Kasumi-1 (cell line): ENCODE measurements at regions not wholly inside any gene's neighbourhood (a gene's known extent, or its start where the extent isn't known, plus 50 kb on each side); places are given as distances from the start of the nearest gene placed in this dataset.
"Not testable (repeated sequence)": the region's sequence is repeated elsewhere in the genome, so short reads cannot be mapped to it uniquely, and the experiment has no call there.

Source experiments
- DNase-seq, 2 experiments: peaks; one replicate each; lab custom pipeline; 2025; lab: John Stamatoyannopoulos, UW

DNA sequence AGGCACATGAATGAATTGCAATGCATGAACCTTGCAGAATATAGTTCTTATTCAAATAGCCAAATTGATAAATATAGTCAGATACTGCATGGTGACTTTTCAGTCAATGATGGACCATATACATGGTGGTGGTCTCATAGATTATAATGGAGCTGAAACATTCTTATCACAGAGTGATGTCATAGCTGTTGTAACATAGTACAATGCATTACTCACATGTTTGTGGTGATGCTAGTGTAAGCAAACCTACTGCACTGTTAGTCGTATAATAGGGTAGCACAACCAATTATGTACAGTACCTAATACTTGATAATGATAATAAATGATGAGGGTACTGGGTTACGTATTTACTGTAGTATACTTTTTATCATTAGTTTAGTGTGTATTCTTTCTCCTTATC, 280.3 kb downstream of the BCAT1 start:
- no peak for DNase-seq

DNA sequence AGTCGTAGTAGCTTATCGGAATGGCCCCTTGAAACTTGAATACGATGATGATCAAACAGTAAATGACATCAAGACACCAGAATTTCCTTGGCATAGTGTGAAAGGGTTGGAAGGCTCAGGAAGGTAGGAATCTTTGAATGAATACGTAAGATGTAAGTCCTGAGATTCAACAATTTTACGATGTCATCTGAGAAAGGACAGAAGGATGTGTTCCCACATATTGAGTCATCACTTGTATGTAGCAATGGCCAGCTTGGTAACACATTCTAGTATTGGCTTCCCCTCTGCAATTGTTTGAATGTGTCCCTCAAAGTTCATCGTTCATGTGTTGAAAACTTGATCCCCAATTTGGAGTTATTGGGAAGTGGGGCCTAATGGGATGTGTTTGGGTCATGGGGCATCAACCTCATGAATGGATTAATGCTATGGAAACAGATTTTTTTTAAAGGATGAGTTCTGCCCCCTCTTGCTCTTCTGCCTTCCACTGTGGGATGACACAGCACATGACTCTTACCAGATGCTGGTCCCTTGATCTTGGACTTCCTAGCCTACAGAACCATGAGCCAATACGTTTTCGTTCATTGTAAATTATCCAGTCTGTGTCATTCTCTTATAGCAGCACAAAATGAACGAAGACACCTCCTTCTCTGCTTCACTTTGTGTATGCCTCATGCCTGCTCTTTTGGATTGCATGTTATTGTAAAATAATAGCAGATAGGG, 284.6 kb downstream of the BCAT1 start:
- DNase-seq: no peak

DNA sequence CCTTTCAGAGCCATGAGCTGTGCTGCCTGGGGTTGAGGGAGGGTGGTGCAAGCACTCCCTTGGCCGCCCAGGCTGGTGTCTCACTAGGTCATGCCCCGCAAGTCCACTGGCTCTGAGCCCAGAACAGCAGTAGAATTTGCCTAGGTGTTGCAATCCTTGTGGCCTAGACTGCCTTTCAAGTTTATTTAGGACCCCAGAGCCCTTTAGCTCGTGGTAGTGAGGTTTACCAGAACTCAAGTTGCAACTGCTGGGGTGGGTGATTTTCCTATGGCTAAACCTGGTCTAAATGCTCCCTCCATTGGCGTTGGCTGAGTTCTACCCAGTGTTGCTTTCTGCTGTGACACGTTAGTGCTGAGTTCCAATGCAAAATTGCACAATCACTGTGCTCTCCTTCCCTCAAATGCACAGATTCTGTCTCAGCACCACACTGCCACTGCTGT, 287.2 kb downstream of the BCAT1 start:
- no peak for DNase-seq

- DNase-seq: no peak
Observed at GRCh38 chr12:24659016-24659415, 289.9 kb downstream of the BCAT1 start.

GRCh38 chr12:24654344-24654743, 294.6 kb downstream of the BCAT1 start:
- DNase-seq: not testable (repeated sequence)

DNA sequence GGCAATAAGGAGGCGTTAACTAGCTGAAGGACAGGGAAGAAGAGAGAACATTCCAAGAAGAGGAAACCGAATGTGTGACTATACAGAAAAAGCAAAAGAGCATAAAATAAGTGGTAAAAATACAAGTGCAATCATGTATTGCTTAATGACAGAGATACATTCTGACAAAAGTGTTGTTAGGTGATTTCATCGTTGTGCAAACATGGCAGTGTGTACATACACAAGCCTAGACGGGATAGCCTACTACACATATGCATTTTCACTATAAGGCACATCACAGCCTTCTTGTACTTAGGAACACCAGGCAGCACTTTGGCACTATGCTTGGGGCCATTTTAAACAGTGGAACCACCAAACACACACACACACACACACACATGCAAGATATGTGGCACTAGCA, 299.3 kb downstream of the BCAT1 start:
- no peak for DNase-seq

DNA sequence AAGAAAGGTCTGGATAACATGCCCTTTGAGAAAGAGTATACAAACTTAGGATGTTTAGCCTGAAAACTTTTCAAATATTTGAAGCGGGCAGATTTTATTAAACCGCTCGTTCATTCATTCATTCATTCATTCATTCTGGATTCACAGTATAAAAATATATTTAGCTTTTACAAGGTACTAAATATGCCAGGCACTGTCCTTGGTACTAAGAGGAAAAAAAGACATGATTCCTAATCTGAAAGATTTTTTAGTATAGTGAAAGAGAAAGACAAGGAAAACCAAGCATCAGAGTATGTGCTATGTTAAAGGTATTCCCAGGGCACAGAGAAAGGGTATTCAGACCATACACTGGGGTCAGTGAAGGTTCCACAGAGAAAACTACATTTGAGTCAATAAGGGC, 299.7 kb downstream of the BCAT1 start:
- no peak for DNase-seq

DNA sequence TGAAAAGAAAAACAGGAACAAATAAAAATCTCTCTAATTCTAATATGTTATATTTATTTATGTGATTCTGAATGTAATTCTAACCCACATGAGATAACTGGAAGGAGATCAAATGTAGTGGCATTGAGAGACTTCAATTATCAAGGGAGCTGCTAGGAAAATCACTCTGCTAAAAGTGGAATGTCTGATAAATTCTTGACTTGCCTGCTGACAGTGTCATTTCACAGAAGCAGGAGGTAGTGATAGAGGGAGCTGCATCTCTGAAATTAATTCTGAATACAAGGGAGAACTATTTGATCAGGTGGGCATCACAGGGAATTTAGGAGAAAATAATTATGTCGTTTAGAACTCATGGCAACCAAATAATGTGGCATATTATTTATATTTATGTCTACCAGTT, 303.6 kb downstream of the BCAT1 start:
- DNase-seq: no peak

DNA sequence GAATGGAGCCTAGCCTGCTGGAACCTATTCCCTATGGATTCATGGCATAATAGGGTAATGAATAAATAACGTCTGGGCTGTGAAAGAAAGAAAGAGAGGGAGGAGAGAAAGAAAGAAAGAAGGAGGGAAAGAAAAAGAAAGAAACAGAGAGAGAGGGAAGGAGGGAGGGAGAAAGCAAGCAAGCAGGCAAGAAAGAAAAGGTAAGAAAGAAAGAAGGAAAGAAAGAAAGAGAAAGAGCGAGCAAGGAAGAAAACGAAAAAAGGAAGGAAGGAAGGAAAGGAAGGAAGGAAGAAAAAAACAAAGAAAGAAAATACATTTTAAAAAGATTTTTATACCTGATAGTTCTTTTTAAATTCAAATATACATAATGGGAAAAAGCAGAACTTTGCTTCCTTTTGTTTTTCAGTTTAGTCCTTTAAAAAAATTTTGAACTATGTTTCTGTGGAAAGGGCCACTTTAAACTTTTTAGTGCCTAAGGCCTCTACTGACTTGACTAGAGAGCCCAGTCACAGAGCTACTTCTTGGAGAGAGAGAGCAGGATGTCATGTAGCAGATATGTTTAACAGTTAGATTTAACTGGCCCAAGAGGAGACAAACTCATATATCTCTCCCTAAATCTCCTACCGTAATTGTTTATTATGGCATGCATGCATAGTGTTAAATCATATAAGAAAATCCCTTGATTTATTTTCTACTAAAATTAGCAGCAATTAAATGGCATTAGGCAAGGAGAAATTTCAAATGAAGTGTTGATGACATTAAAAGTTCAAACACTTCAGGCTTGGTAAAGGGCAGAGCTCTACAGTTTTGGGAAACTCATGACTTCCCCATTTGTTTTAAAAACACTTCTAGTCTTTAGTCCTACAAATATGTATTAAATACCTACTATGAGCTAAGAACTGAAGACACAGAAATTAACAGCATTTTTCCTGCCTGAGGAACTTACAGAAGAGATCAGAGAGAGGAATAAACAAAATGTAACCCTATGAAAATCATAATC, 305.5 kb downstream of the BCAT1 start:
- no peak for DNase-seq

DNA sequence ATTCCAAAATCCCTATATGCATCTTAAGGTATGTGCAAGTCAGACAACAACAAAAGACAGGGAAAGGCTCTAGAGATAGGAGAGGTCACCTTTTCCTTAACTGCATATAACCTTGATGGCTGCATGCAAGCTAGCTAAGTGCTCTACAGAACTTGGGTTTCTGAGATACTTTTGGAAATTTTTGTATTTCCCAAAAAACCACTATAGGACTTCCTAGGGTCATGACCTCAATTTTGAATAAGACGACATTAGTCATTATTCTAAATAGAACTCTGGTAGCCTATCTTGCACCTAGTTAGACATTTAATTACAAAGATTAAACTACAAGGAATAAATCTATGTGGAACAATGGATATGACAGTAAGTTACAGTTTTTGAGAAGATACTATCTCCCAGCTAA, 309.3 kb downstream of the BCAT1 start:
- DNase-seq: no peak

DNA sequence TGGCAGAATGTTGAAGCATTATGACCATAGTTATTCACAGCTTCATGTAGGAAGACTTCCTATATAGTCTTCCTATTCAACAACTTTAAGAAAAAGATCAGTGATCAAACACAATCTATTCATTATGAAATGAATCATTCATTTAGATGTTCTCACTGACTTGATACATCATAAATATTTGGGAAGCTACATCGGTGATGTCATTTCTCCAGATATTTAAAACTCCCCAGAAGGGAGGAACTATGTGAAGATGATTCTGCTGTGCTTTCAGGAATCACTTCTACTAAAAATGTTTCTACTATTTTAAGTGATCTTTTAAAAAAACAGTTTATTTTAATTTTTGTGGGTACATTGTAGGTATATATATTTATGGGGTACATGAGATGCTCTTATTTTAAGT, 316.4 kb downstream of the BCAT1 start:
- DNase-seq: no peak

DNA sequence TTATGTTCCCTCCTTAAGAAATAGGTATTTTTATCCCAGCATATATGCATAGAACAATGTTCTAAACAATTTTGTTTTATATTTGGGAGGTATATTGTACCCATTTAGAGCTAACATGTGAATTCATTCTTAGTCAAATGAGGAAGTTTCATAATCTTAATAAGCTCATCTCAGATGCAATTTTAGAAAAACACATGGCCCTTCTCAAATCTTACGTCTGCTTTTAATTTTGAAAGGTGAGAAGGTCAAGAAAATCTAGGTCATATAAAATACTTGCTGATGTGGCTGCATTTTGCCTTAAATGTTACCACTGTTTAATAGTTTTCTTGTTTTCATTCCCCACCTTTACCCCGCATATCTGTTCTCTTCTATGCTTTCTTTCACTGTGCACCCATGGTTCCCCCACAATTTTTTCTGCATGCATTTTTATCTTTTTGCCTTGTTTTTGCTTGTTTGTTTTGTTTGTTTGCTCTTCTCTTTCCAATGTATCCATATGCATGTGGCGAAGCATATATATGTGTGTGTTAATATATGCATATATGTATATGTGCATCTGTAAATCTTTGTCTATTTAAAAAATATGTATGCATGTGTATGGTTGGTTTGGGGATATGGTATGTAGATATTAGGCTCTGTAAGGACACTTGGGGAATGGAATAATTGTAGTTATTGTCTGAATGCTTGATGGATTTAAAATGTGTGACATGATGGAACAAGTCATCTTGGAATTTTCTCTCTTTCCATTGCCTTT, 317.1 kb downstream of the BCAT1 start:
- DNase-seq: no peak

DNA sequence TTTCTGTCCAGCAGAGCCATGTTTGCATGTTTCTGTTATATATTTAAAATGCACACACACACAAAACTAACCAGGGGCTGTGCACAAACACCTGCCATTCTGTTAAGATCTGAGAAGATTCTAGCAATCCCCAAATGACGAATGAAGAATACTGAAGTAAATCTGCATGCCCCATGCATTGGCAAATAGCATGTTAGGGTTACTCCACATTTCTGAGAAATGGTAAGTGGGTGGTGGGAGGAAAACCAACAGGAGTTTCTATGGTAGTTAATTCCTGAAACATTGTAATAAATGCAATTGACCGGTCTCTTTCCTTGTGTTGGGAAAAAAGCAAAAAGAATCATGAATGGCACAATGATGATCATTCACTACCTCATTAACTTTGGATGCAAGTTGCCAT, 318.0 kb downstream of the BCAT1 start:
- no peak for DNase-seq

- DNase-seq: no peak
Observed at GRCh38 chr12:24630446-24630845, 318.5 kb downstream of the BCAT1 start.

GRCh38 chr12:24625103-24625502, 323.8 kb downstream of the BCAT1 start:
- DNase-seq: no peak

- DNase-seq: not testable (repeated sequence)
Observed at GRCh38 chr12:24619954-24620353, 328.9 kb downstream of the BCAT1 start.

- no peak for DNase-seq
Observed at GRCh38 chr12:24617471-24617870, 331.4 kb downstream of the BCAT1 start.

GRCh38 chr12:24615967-24616411, 332.9 kb downstream of the BCAT1 start:
- no peak for DNase-seq

DNA sequence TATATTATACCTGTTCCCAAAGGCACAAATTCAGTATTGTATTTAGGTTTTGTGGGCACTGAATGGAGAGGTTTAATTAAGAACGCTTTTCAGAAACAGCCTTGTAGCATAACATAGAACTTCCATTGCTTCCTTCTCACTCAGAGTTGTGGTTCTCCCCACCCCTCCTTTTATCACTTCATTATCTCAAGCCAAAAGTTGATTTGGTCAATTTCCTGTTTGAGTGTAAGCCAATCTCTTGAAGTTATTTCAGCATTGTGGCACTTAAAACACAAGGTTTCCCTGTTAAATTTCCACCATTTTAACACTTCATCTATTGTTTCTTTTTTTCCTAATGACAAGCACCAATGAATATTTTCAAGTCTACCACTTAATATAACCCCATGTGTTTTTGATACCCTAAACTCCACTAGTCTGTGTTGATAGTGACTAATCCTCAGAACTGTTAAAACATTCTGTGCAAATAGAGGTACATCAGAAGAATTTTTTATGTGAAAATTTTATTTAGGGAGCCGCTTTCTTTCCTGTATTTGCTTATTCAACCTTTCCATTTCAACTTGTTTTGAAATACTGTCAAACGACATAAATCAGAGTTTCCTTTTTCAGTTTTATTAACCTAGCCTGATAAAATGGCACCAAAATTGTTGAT, 340.1 kb downstream of the BCAT1 start:
- DNase-seq: no peak

DNA sequence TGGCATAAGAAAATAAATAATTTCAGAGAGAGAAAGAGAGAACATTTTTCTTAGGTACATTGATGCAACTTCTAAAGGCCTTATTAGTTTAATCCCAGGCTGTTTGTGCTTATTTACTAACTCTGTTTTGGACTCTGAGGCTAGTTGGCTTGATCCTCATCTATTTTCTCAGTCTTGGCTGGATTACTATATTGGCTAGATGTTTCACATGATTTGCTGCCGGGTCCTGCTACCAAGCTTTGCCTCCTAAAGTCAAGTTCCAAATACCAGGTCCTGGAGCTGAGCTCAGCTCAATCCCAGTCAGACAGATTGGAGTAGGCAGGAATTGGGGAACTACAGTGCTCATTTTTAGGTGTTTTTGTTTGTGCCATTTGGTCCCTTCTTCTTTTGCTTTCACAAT, 340.8 kb downstream of the BCAT1 start:
- no peak for DNase-seq

DNA sequence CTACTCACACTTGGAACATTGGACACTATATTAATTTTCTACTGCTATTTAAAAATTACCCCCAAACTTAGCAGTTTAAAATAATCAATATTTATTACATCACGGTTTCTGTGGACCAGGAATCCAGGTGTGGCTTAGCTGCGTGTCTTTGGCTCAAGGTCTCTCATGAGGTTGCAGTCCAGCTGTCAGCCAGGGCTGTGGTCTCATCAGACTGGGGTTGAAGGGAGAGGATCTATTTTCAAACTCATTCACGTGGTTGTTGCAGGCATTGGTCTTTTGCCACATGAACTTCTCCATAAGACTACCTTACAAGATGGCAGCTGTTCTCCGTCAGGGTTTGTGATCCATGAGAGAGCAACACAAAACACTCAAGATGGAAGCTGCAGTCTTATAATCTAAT, 343.0 kb downstream of the BCAT1 start:
- no peak for DNase-seq

DNA sequence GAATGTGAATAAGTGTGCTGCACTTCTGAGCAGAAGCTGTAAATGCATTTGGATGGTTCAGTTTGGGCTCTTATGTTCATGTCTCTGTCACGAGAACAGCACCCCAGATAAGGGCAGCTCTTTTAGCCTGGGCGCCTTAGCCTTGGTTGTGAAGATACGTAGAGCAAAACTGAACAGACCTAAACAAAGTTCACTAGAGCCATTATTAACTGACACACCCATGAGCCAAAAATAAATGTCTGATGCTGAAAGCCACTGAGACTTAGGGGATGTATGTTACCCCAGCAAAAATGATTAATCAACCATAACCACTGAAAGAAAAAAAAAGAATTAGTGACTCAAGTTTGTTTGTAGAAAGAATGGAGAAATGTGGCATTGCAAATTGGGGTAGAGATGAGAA, 343.4 kb downstream of the BCAT1 start:
- no peak for DNase-seq
